HG03280 (cell line): ENCODE measurements at regions not wholly inside any gene's neighbourhood (a gene's known extent, or its start where the extent isn't known, plus 50 kb on each side); places are given as distances from the start of the nearest gene placed in this dataset.

Experiments
- ATAC-seq: cut with Tn5 transposase; IDR thresholded peaks from one replicate; pipeline ENCODE4 v1.9.1; 2021; ENCODE audit warnings: mild to moderate bottlenecking, moderate library complexity; ENCODE audit not compliant: unreplicated experiment

GRCh38 chr7:132072873-132073272, 503.4 kb downstream of the PLXNA4 start:
- no peak for ATAC-seq

DNA sequence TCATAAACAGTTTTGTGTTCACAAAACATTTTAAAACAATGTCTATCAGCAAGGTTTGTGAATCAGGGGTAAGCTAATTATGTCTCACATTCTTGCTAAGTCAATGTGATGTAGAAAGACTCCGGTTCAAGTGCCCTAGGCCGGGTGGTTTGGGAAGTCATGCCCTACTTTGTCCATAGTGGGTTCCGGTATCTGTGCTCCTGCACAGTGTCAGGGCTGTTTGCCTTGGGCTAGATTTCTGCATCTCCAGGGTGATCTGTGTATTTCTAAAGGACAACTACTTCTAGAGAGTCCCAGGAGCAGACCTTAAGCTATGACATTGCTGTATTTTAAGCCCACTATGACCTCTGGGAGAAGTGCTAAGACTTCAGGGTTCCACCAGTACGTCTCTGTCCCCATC, 504.1 kb downstream of the PLXNA4 start:
- ATAC-seq = no peak

DNA sequence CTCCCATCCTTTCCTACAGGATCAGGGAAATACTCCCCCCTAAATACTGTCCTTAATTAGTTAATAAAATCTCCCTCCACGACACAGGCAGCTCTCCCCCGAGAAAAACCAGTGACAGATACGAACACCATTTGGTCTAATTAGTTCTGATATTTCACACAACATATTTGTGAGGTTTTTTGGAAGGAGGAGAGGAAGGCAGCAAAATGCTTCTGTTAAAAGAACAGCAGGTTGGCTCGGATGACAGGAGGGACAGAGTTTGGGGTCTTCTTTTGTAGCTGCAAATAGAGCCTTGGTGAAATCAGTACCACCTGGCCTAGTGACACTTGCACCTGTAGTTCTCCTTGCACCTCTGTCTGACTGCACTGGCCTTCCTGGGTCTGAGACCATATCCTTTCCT, 507.0 kb downstream of the PLXNA4 start:
- ATAC-seq = no peak

GRCh38 chr7:132066761-132067171, 509.5 kb downstream of the PLXNA4 start:
- no peak for ATAC-seq

- no peak for ATAC-seq
Observed at GRCh38 chr7:132065989-132066603, 509.7 kb upstream of the PODXL start.

DNA sequence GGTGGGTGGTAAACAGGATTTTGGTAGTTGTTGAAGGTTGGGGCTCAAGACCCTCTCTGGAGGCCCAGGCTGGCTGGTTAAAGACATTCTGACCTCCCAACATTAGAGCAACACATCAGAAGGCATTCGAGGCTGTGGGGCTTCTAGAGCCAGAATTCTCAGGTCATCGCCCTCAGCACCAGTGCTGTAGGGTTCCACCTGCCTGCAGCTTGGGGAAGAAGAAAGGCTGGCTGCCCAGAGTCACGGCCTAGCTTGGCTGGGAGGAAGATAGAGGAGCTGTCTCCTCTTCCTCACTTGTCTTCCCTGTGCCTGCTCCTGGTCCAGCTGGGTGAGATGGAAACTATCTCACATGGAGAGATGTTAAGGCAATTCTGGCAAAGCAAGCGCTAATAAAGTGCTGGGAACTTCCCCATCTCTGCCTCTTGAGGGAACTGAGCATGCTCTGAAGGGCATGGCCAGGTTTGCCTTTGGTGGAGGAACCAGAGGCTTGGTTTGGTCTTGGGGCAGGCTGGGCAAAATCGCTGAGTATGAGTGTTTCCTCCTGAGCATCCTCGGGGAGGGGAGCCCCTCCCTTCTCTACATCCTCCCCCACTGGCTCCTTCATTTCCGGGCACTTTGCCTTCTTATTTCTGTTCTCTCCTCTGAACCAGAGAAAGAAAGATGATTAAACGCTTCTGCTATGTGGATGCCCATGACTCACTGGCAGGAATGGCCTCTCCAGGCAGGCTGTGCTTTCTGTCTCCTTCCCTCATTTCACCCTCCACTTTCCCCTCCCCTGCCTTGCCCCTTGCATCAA, 509.0 kb upstream of the PODXL start:
- ATAC-seq = no peak

DNA sequence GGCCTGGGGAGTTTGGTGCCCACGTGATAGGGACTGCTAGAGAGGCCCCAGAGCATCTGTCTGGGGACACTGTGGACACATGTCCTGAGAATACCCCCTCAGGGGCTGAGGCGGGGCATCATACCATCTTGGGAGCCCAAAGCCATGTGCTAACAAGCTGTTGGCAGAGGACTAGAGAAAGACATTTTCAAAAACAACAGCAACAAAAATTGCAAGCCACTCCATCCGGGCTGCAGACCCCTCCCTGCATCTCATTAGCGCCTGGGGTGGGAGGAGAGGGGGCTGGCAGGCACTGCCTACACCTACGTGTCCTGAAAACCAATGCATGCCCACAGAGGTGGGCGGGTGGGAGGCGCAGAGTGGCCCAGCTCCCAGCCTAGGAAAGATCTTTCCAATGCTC, 507.4 kb upstream of the PODXL start:
- no peak for ATAC-seq

- no peak for ATAC-seq
Observed at GRCh38 chr7:132061937-132062336, 505.5 kb upstream of the PODXL start.

DNA sequence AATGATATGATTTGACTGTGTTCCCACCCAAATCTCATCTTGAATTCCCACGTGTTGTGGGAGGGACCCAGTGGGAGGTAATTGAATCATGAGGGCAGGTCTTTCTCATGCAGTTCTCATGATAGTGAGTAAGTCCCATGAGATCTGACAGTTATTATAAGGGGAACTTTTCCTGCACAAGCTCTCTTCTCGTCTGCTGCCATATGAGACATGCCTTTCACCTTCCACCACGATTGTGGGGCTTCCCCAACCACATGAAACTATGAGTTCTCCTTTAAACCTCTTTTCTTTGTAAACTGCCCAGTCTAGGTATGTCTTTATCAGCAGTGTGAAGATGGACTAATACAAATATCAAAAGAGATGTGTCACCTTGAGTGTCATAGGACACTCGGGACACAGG, 502.7 kb upstream of the PODXL start:
- ATAC-seq = no peak

- no peak for ATAC-seq
Observed at GRCh38 chr7:132055336-132056120, 499.1 kb upstream of the PODXL start.

GRCh38 chr7:132053871-132054270, 497.4 kb upstream of the PODXL start:
- no peak for ATAC-seq

- ATAC-seq = no peak
Observed at GRCh38 chr7:132051311-132051710, 494.9 kb upstream of the PODXL start.

DNA sequence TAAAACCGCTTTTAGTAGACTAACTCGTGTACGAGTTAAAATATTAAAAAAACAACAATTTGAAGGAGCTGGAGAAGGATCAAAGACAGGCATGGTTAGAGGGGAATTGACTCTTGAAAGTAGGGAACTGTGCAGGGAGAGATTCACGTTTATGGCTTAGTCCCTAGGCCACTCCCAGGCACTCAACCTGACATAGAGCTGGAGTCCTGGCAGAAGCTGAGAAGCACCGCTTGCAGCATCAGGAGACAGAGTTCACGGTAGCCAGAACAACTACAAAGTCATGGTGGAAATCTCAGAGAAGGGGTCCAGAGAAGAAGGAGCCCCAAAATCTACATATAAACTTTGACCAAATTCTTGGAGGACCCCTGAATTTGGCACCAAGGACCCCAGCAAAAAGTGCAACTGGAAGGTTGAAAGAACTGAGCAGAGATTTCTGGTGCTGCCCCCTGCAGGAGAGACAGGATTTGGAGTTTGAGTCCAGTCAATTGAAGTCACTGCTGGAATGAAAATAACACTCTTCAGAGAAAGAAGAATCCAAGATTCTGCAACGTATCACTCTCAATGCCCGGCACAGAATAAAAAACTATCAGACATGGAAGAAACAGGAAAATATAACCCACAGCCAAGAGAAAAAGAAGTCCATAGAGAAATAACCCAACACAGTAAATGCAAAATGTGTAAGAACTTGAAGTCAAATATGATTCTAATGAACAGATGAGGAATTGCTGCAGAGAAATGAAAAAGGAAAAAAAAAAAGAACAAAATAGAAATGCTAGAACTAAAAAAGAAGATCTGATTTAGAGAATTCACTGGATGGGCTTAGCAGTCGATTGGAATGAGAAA, 493.3 kb upstream of the PODXL start:
- ATAC-seq = no peak

GRCh38 chr7:132045481-132045980, 489.1 kb upstream of the PODXL start:
- no peak for ATAC-seq

GRCh38 chr7:132045002-132045401, 488.6 kb upstream of the PODXL start:
- ATAC-seq = no peak

GRCh38 chr7:132044247-132044646, 487.8 kb upstream of the PODXL start:
- ATAC-seq = no peak

GRCh38 chr7:132041108-132041507, 484.7 kb upstream of the PODXL start:
- no peak for ATAC-seq

GRCh38 chr7:132035517-132036362, 479.3 kb upstream of the PODXL start:
- ATAC-seq = no peak

DNA sequence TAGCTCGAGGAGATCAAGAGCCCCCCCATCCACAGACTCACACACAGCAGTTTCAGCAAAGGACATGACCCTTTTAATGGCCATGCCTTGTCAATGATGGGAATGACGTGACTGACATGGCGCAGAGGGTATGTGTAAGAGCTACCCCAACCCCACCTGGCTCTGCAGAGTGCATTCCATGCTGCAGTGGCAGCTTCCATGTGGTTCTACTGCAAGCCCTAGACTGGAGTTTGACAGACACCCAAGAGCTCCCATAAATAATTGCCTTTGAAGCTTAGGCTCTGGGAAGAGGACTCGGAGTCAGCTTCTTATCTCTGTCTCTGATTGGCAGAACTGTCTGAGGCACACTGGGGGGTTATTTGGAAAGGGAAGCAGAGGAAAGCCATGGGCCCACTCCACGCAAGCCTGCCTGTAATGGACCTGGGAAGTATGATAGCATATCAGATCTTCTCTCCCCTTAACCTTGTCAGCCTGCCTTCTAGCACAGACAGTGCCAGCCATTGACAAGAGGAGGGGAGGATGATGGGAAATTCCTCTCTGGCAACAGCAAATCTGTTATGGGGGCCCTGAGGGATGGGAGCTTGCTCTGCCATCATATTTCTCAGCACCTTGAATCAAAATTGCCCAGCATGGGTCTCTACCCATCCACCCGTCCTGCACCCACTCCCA, 478.5 kb upstream of the PODXL start:
- no peak for ATAC-seq
